T-helper 2 cell treated with Interferon-gamma antibody and Interleukin-4, amounts not matched to agents 5 μg/mL and 100 μg/mL, for 36 hours (primary cell): ENCODE measurements at regions not wholly inside any gene's neighbourhood (a gene's known extent, or its start where the extent isn't known, plus 50 kb on each side); places are given as distances from the start of the nearest gene placed in this dataset.
A peak's percentile ranks its signal among the peaks of the same experiment; 100 is the strongest.

ENCODE experiments used
- DNase-seq: peaks from one replicate; pipeline ENCODE4 v3.0.0; 2021; ENCODE audit warnings: low spot score
- H3K27ac Mint-ChIP-seq: one replicate; pipeline ENCODE4 v1.8.0; 2021; ENCODE audit warnings: mild to moderate bottlenecking, mixed read lengths
- H3K27me3 Mint-ChIP-seq: one replicate; pipeline ENCODE4 v1.8.0; 2021; ENCODE audit warnings: low read depth, mixed read lengths
- H3K36me3 Mint-ChIP-seq: one replicate; pipeline ENCODE4 v1.8.0; 2021; ENCODE audit warnings: low read depth, mixed read lengths
- H3K4me1 Mint-ChIP-seq: one replicate; pipeline ENCODE4 v1.8.0; 2021; ENCODE audit warnings: low read depth, mixed read lengths
- H3K4me3 Mint-ChIP-seq: one replicate; pipeline ENCODE4 v1.8.0; 2022; ENCODE audit warnings: mild to moderate bottlenecking, moderate library complexity, mixed read lengths
- H3K9me3 Mint-ChIP-seq: one replicate; pipeline ENCODE4 v1.8.0; 2021; ENCODE audit warnings: mixed read lengths

DNA sequence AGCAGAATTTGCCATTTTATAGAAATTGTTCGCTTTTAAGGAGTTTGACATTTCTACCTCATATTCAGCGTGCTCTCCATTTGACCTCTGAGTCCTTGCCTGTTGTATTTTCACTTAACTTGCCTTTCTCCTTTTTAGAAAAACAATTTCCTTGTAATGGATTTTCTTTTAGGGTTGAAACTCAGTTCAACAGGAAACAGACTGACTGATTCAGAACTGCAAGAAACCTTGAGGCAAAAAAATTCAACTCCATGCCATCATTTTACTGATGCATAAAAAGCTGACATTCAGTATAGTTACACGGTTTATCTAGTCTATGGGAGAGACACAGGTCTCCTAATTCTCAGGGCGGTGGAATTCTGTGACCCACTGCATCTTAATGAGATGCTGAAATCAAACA, 59.8 kb downstream of the MRPS30 start:
- H3K27me3 Mint-ChIP-seq: peaks cover 8% of the 10 kb centered on the region
- no peak overlapping the region for H3K27ac Mint-ChIP-seq
- no peaks in the 10 kb centered on the region for H3K36me3 Mint-ChIP-seq
- DNase-seq: no peak
- no peaks in the 10 kb centered on the region for H3K9me3 Mint-ChIP-seq
- H3K4me1 Mint-ChIP-seq: peaks cover 9% of the 10 kb centered on the region
- H3K4me3 Mint-ChIP-seq: no peak overlapping the region

- Mint-ChIP-seq H3K9me3 (peaks cover 4% of the 10 kb centered on the region), H3K27ac (no peak overlapping the region), H3K36me3 (peaks cover 2% of the 10 kb centered on the region), H3K4me1 (peaks cover 10% of the 10 kb centered on the region), H3K4me3 (no peak overlapping the region), H3K27me3 (peaks cover 5% of the 10 kb centered on the region)
- DNase-seq: no peak
Observed at GRCh38 chr5:44869928-44870327, 61.2 kb downstream of the MRPS30 start.

- no peak overlapping the region for H3K4me3 Mint-ChIP-seq
Observed at GRCh38 chr5:44870430-44870829, 61.7 kb downstream of the MRPS30 start.

DNA sequence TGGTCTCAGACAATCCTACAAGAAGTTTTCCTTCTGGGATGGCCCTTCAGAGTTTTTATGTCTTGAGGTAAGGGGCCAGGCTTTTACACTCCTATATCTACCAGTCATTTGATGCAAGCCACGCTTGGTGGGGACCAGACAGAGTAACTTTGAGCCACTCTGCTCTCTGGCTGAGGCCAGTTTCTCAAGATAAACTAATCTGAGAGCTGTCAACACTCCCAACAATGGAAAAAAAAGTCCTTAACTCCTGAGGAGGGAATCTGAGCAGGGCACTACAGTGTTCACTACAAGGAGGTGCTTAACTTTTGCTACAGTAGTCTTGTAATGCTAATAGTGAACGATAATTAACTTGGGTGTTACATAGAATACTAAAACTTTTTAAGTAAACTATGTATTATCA, 62.7 kb downstream of the MRPS30 start:
- Mint-ChIP-seq H3K36me3 (peaks cover 9% of the 10 kb centered on the region), H3K4me1 (peaks cover 24% of the 10 kb centered on the region), H3K9me3 (peaks cover 14% of the 10 kb centered on the region), H3K27ac (no peak overlapping the region), H3K27me3 (no peaks in the 10 kb centered on the region), H3K4me3 (no peak overlapping the region)
- no peak for DNase-seq

More at GRCh38 chr5:44870430-44870829, 61.7 kb downstream of the MRPS30 start:
- Mint-ChIP-seq H3K9me3 (peaks cover 5% of the 10 kb centered on the region), H3K27ac (no peak overlapping the region), H3K36me3 (peaks cover 2% of the 10 kb centered on the region), H3K27me3 (peaks cover 3% of the 10 kb centered on the region), H3K4me1 (peaks cover 15% of the 10 kb centered on the region)
- DNase-seq: no peak

- H3K27me3 Mint-ChIP-seq: no peaks in the 10 kb centered on the region
- peaks cover 20% of the 10 kb centered on the region for H3K9me3 Mint-ChIP-seq
- peaks cover 20% of the 10 kb centered on the region for H3K4me1 Mint-ChIP-seq
- H3K36me3 Mint-ChIP-seq: peaks cover 13% of the 10 kb centered on the region
- H3K4me3 Mint-ChIP-seq: peak overlapping the region; percentile 74
- H3K27ac Mint-ChIP-seq: peak overlapping the region; percentile 92
- DNase-seq: peak; percentile 46
Observed at GRCh38 chr5:44875661-44876605, 67.2 kb downstream of the MRPS30 start.

DNA sequence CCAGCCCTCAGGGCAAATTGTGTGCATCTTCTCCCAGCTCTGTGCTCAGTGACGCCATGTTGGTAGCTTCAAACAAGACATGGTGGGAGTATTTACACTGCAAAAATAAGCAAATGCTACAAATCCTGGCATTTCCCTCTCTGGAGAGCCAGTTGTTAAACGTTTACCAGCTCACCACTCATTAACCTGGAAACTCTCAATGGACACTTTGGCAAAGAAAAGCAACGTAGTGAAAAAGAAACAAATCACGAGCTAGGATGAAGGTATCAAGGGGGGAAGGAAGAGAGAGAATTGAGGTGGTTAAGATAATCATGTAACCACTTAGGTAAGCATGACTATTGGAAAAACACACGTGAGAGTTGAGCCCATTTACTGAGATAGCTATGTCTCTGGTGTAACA, 72.5 kb downstream of the MRPS30 start:
- H3K36me3 Mint-ChIP-seq: peaks cover 5% of the 10 kb centered on the region
- no peak overlapping the region for H3K4me3 Mint-ChIP-seq
- peaks cover 9% of the 10 kb centered on the region for H3K4me1 Mint-ChIP-seq
- no peak overlapping the region for H3K27ac Mint-ChIP-seq
- peaks cover 15% of the 10 kb centered on the region for H3K9me3 Mint-ChIP-seq
- DNase-seq: no peak
- H3K27me3 Mint-ChIP-seq: no peaks in the 10 kb centered on the region

DNA sequence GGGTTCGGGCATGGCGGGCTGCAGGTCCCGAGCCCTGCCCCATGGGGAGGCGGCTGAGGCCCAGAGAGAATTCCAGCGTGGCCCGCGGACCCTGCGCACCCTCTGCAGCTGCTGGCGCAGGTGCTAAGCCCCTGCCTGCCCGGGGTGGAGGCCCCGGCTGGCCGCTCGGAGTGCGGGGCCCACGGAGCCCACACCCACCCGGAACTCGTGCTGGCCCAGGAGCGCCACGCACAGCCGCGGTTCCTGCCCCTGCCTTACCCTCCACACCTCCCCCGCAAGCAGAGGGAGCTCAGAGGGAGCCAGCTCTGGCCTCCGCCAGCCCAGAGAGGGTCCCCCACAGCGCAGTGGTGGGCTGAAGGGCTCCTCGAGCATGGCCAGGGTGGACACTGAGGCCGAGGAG, 75.3 kb downstream of the MRPS30 start:
- H3K27me3 Mint-ChIP-seq: no peaks in the 10 kb centered on the region
- peaks cover 4% of the 10 kb centered on the region for H3K4me1 Mint-ChIP-seq

DNA sequence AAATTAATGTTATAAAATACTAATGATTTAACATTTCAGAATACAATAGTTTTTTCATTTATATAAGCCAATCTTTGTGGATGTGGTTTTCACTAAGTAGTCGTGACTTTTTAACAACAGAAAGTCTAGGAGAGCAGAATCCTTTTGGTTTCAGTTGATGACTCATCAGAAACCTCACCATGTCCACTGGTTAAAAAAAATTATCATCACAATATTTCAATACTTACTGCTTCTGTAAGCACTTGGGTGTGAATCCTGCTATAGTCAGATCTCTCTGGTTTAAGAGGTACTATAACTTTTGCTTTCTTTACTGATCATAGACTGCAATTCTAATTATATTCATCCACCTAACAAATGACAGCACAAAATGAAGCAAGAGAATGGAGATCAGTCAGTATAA, 77.2 kb downstream of the MRPS30 start:
- Mint-ChIP-seq H3K27me3 (no peaks in the 10 kb centered on the region), H3K9me3 (peaks cover 8% of the 10 kb centered on the region), H3K4me3 (no peak overlapping the region), H3K27ac (no peak overlapping the region), H3K36me3 (no peaks in the 10 kb centered on the region), H3K4me1 (peaks cover 4% of the 10 kb centered on the region)
- no peak for DNase-seq

More for the DNA sequence above, 75.3 kb downstream of the MRPS30 start:
- Mint-ChIP-seq H3K9me3 (peaks cover 8% of the 10 kb centered on the region), H3K27ac (no peak overlapping the region), H3K36me3 (no peaks in the 10 kb centered on the region), H3K4me3 (no peak overlapping the region)
- no peak for DNase-seq

- H3K27me3 Mint-ChIP-seq: peaks cover 3% of the 10 kb centered on the region
- H3K4me1 Mint-ChIP-seq: peaks cover 4% of the 10 kb centered on the region
- H3K4me3 Mint-ChIP-seq: no peak overlapping the region
- peaks cover 8% of the 10 kb centered on the region for H3K9me3 Mint-ChIP-seq
- no peak for DNase-seq
- H3K27ac Mint-ChIP-seq: no peak overlapping the region
- H3K36me3 Mint-ChIP-seq: no peaks in the 10 kb centered on the region
Observed at GRCh38 chr5:44887722-44888121, 79.0 kb downstream of the MRPS30 start.

DNA sequence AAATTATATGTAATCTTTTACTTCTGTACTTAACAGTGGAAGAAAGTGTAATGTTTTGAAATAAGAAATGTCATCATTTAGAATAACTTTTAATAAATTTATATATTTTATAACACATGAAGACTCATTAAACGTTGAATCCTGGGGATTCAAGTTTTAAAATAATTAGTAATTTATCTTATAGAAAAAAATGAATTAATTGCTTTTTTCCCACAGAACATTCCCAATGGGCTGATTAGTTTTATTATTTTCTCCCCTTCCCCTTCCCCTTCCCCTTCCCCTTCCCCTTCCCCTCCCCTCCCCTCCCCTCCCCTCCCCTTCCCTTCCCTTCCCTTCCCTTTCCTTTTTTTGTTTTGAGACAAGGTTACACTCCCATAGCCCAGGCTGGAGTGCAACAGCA, 79.7 kb downstream of the MRPS30 start:
- H3K27ac Mint-ChIP-seq: no peak overlapping the region
- H3K4me3 Mint-ChIP-seq: no peak overlapping the region
- peaks cover 3% of the 10 kb centered on the region for H3K27me3 Mint-ChIP-seq
- peaks cover 8% of the 10 kb centered on the region for H3K9me3 Mint-ChIP-seq
- DNase-seq: no peak
- H3K4me1 Mint-ChIP-seq: peaks cover 4% of the 10 kb centered on the region
- no peaks in the 10 kb centered on the region for H3K36me3 Mint-ChIP-seq

DNA sequence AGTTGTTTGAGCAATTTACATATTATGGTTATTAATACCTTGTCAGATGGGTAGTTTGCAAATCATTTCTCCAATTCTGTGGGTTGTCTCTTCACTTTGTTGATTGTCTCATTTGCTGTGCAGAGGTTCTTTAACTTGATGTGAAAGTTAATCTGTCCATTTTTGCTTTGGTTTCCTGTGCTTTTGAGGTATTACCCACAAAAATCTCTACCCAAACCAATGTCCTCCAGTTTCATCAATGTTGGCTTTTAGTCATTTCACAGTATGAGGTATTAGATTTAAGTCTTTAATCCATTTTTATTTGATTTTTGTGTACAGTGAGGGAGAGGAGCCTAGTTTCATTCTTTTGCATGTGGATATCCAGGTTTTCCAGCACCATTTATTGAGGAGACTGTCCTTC, 82.4 kb downstream of the MRPS30 start:
- Mint-ChIP-seq H3K4me1 (peaks cover 2% of the 10 kb centered on the region), H3K27ac (no peak overlapping the region), H3K36me3 (no peaks in the 10 kb centered on the region), H3K9me3 (peaks cover 14% of the 10 kb centered on the region), H3K27me3 (peaks cover 6% of the 10 kb centered on the region), H3K4me3 (no peak overlapping the region)
- no peak for DNase-seq

DNA sequence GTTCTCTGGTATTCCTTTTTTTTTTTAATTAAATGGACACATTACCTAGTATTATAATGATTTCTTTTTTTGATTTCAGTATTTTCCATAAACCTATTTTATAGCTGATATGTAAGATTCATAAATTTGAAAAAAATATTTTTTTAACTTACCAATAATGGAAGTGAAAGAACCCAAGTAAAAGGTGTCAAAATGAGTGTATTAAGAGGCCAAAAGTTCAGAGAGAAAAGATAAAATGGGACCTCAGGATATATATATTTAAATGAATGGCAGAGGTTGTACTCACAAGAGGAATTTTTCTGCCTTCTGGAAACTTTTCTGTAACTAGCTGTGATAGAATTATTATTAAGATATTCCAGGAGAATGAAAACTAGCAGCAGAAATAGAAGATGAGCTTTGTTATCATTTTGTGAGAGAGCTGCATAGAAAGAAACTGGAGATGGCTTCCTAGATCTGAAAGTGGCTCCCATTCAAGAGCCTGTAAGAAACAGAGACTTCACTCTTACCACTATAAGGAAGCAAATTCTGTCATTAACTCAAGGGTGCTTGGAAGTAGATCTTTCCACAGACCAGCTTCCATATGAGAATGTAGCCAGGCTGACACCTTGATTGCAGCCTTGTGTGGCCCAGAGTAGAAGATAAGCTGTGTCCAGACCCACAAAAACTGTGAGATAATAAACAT, 91.7 kb downstream of the MRPS30 start:
- no peaks in the 10 kb centered on the region for H3K9me3 Mint-ChIP-seq
- no peaks in the 10 kb centered on the region for H3K36me3 Mint-ChIP-seq
- H3K27ac Mint-ChIP-seq: no peak overlapping the region
- no peaks in the 10 kb centered on the region for H3K27me3 Mint-ChIP-seq
- H3K4me1 Mint-ChIP-seq: peaks cover 2% of the 10 kb centered on the region
- H3K4me3 Mint-ChIP-seq: no peak overlapping the region
- DNase-seq: no peak

- Mint-ChIP-seq H3K27ac (no peak overlapping the region), H3K4me1 (no peaks in the 10 kb centered on the region)
Observed at GRCh38 chr5:44907396-44907795, 98.6 kb downstream of the MRPS30 start.

DNA sequence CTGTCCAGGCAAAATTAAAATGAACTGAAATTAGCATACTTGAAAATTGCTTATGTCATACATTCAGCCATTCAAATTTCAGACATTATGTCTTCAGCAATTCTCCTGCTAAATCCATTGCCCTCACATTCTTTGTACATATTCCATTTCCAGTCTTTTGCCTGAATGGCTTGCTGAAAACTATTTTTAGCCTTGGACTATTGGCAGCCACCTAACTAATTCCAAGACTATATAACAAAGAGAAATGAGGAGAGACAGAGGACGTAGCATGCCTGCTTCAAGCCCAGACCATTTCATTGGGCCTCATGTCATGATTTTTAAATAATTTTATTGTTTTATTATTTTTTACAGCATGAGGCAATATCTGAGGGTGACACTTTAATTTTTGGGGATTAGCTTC, 100.3 kb downstream of the MRPS30 start:
- no peak overlapping the region for H3K4me3 Mint-ChIP-seq

More at GRCh38 chr5:44907396-44907795, 98.6 kb downstream of the MRPS30 start:
- Mint-ChIP-seq H3K4me3 (no peak overlapping the region), H3K9me3 (no peaks in the 10 kb centered on the region), H3K27me3 (no peaks in the 10 kb centered on the region), H3K36me3 (no peaks in the 10 kb centered on the region)
- DNase-seq: no peak

More for the DNA sequence above, 100.3 kb downstream of the MRPS30 start:
- no peak for DNase-seq
- no peaks in the 10 kb centered on the region for H3K27me3 Mint-ChIP-seq
- no peaks in the 10 kb centered on the region for H3K4me1 Mint-ChIP-seq
- H3K27ac Mint-ChIP-seq: no peak overlapping the region
- H3K9me3 Mint-ChIP-seq: no peaks in the 10 kb centered on the region
- no peaks in the 10 kb centered on the region for H3K36me3 Mint-ChIP-seq
